ENCODE measurements at regions not wholly inside any gene's neighbourhood (a gene's known extent, or its start where the extent isn't known, plus 50 kb on each side); places are given as distances from the start of the nearest gene placed in this dataset.

- TF ChIP-seq CTCF (IDR thresholded peaks at IDR 0.05 in 4 of 5, conservative IDR thresholded peaks at IDR 0.05 in 1 of 5): no peak
- no peak for TF ChIP-seq POLR2A (IDR thresholded peaks at IDR 0.05)
Measured at GRCh38 chr11:72494109-72494429, 59.7 kb upstream of the CLPB start.
